A673 (cell line): ENCODE measurements at regions not wholly inside any gene's neighbourhood (a gene's known extent, or its start where the extent isn't known, plus 50 kb on each side); places are given as distances from the start of the nearest gene placed in this dataset.
"Not testable (repeated sequence)": the region's sequence is repeated elsewhere in the genome, so short reads cannot be mapped to it uniquely, and the experiment has no call there.

Source experiments
- BruUV-seq: library from RNA; stranded (reverse); fragments of 400-500 nt; replicated peaks from 2 replicates; lab custom pipeline; 2021; lab: Mats Ljungman, UMichigan
- CTCF ChIA-PET: fragments of 300-600 bp; sonication (Branson Sonifier 250); formaldehyde crosslinking; loops from one replicate; lab custom pipeline; 2022; ENCODE audit warnings: antibody characterized with exemption; lab: Charles Lee
- POLR2A ChIA-PET: fragments of 300-600 bp; sonication (Branson Sonifier 250); formaldehyde crosslinking; loops from one replicate; lab custom pipeline; 2022; ENCODE audit warnings: antibody characterized with exemption; ENCODE audit not compliant: low non-redundant PET; lab: Charles Lee
- DNase-seq: peaks from one replicate; pipeline ENCODE4 v3.0.0-alpha.2; 2015; ENCODE audit warnings: low spot score
- H3K27ac ChIP-seq: fragments of 200-600 bp; sonication (generic); 2 replicates; pipeline ENCODE4 v1.5.1; 2016; ENCODE audit warnings: mixed run types, low read depth, mild to moderate bottlenecking, mixed read lengths, antibody characterized with exemption, low read length; ENCODE audit not compliant: poor library complexity, severe bottlenecking
- H3K27me3 ChIP-seq: fragments of 200-600 bp; sonication (generic); replicated peaks from 2 replicates; pipeline ENCODE4 v1.6.1; 2017; ENCODE audit warnings: mixed run types, low read depth, mild to moderate bottlenecking, mixed read lengths, antibody characterized with exemption, low read length; ENCODE audit not compliant: insufficient read depth, poor library complexity
- H3K36me3 ChIP-seq: fragments of 200-600 bp; sonication (generic); 2 replicates; pipeline ENCODE4 v1.6.1; 2016; ENCODE audit warnings: mixed run types, mild to moderate bottlenecking, mixed read lengths, antibody characterized with exemption, low read length; ENCODE audit not compliant: insufficient read depth, poor library complexity, severe bottlenecking
- H3K4me1 ChIP-seq: fragments of 200-600 bp; sonication (generic); 2 replicates; pipeline ENCODE4 v1.6.1; 2017; ENCODE audit warnings: mixed run types, mild to moderate bottlenecking, mixed read lengths, antibody characterized with exemption, low read length; ENCODE audit not compliant: insufficient read depth, poor library complexity, severe bottlenecking
- H3K4me3 ChIP-seq: fragments of 200-600 bp; sonication (generic); 2 replicates; pipeline ENCODE4 v1.5.1; 2016; ENCODE audit warnings: low read depth, mixed run types, mild to moderate bottlenecking, mixed read lengths, low read length; ENCODE audit not compliant: poor library complexity, severe bottlenecking
- H3K9me3 ChIP-seq: fragments of 200-600 bp; sonication (generic); 2 replicates; pipeline ENCODE4 v1.6.1; 2016; ENCODE audit warnings: mixed run types, low read depth, mild to moderate bottlenecking, mixed read lengths, antibody characterized with exemption, low read length; ENCODE audit not compliant: poor library complexity, severe bottlenecking
- intact Hi-C: fragments of 100-400 bp; cut with micrococcal nuclease; formaldehyde crosslinking; loops from one replicate; pipeline ENCODE4 v1.10.0; 2022; ENCODE audit not compliant: unreplicated experiment

DNA sequence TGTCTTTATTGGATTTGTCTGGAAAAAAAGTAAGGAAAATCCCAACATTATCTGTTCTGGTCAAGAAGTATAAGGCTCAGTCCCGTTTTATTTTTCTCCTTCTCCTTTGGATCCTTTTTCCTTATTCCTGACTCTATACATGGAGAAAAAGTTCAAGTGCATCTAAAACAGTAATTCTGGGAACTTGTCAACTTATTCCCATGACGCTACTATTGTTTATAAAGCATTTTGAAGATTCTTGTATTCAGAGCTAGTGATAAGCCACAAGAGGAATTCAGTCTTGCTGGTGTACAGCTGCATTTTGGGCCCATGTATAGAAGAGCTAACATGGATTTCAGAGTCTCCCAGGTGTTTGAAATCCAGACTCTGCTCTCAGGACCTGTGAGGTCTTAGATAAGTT lies 5278.1 kb upstream of the TPTE start:
- intact Hi-C loops, BruUV-seq, CTCF ChIA-PET, H3K27me3 ChIP-seq, H3K4me3 ChIP-seq, POLR2A ChIA-PET, H3K36me3 ChIP-seq, H3K27ac ChIP-seq, H3K4me1 ChIP-seq, DNase-seq: not testable (repeated sequence)
- peaks cover 49% of the 10 kb centered on the region for H3K9me3 ChIP-seq

DNA sequence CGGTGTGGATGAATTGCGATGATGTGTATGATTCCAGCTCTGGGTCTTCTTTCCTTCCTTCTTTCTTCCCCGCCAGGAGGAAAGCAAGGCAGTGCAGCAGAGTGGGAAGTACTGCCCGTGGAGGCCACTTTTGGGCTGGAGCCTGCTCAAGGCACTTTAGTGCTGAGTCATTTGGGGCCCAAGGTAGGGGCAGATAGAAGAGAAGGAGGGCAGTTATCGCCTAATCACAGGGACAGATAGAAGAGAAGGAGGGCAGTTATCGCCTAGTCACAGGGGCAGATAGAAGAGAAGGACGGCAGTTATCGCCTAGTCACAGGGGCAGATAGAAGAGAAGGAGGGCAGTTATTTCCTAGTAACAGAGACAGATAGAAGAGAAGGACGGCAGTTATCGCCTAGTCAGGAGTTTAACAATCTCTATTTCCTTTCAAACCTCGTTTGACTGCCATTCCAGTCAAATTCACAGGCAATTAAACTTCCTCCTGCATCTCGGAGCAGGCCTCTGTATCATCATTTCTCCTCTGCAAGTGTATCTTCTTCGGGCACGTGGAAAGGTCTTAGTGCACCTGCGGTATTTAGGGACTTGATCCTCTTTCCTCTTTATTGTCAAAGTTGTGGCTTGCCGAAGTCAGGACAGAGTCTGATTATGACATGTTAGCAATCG lies 5277.5 kb upstream of the TPTE start:
- H3K4me3 ChIP-seq, DNase-seq, H3K27ac ChIP-seq, BruUV-seq, POLR2A ChIA-PET, H3K4me1 ChIP-seq, H3K36me3 ChIP-seq, CTCF ChIA-PET, H3K27me3 ChIP-seq, intact Hi-C loops: not testable (repeated sequence)
- H3K9me3 ChIP-seq: peaks cover 46% of the 10 kb centered on the region

DNA sequence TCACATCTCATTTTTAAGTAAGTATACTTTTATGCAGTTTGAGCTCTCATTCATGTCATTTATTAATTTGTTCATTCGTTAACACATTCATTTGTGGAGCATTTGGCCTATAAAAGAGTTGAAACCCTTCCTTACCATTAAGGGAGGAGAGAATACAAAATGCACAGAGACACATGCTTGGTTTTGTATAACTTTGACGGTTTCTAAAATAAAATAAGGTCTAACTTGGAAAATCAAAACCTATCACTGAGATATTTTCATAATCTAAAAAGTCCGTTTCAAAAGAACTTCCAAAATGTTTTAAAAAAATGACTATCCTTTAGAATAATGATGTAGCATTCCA lies 5277.0 kb upstream of the TPTE start:
- H3K27me3 ChIP-seq, intact Hi-C loops, H3K4me1 ChIP-seq, H3K27ac ChIP-seq, DNase-seq, CTCF ChIA-PET, POLR2A ChIA-PET, H3K36me3 ChIP-seq, H3K4me3 ChIP-seq, BruUV-seq: not testable (repeated sequence)
- H3K9me3 ChIP-seq: peaks cover 44% of the 10 kb centered on the region

DNA sequence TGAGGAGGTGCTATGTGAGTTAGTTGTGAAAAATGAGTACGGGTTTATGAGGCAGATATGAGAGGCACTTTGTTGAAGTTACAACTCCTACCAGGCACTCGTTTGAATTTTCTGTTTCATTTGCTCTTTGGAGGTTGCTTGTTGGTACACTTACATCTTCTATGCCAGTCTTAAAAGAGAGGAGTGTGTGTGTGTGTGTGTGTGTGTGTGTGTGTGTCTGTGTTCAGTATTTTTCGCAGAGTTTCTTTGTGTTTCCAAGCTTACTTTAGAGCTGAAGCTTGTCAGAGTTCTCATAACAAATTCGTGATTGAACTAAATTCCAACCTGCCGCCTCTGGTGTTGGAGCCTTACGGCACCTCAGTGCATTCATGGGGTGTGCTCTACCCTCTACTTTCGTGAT lies 5276.4 kb upstream of the TPTE start:
- POLR2A ChIA-PET, H3K4me1 ChIP-seq, DNase-seq, intact Hi-C loops, H3K36me3 ChIP-seq, H3K27ac ChIP-seq, H3K4me3 ChIP-seq, BruUV-seq, H3K27me3 ChIP-seq, CTCF ChIA-PET: not testable (repeated sequence)
- peaks cover 44% of the 10 kb centered on the region for H3K9me3 ChIP-seq

DNA sequence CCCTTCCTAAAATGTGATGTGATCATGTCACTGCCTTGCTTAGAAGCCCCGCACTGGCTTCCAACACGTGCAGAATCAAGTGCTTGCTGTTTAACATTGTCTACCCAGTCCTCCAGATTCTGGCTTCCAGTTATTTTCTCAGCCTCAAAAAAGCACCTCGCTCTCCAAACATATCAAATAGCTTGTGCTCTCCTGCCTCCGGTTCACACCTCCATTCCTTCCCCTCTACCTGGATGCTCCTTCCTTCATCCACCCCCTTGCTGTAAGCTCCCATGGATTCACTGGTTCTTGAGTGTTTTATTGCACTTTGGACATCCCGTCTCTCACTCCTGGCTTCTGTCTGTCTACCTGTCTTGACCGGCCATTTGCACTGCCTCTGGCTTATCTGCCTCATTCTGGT lies 5275.0 kb upstream of the TPTE start:
- H3K27me3 ChIP-seq, intact Hi-C loops, H3K4me1 ChIP-seq, H3K4me3 ChIP-seq, DNase-seq, H3K36me3 ChIP-seq, BruUV-seq, CTCF ChIA-PET, POLR2A ChIA-PET, H3K27ac ChIP-seq: not testable (repeated sequence)
- H3K9me3 ChIP-seq: peaks cover 45% of the 10 kb centered on the region

DNA sequence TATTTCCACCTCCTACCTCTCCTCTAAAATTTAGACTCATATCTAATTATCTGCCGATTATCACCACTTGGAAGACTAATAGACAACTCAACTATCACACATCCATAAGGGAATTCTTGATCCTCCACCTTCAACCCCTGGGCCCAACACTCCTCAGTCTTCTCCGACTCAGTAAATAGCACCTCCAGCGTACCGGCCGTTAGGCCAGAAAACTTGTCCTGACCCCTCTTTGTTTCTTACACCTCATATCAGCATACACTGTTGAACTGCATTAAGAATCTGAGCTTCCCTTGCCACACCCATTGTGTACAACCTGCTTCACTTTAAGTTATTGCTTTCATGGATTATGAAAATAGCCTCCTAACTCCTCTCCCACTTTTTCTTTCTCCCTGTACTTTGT lies 5274.0 kb upstream of the TPTE start:
- H3K4me1 ChIP-seq, CTCF ChIA-PET, H3K27ac ChIP-seq, H3K27me3 ChIP-seq, intact Hi-C loops, DNase-seq, POLR2A ChIA-PET, H3K36me3 ChIP-seq, BruUV-seq, H3K4me3 ChIP-seq: not testable (repeated sequence)
- peaks cover 46% of the 10 kb centered on the region for H3K9me3 ChIP-seq

DNA sequence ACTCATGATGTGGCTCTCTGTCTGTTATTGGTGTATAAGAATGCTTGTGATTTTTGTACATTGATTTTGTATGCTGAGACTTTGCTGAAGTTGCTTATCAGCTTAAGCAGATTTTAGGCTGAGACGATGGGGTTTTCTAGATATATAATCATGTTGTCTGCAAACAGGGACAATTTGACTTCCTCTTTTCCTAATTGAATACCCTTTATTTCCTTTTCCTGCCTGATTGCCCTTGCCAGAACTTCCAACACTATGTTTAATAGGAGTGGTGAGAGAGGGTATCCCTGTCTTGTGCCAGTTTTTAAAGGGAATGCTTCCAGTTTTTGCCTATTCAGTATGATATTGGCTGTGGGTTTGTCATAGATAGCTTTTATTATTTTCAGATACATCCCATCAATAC lies 5271.3 kb upstream of the TPTE start:
- H3K27me3 ChIP-seq, POLR2A ChIA-PET, intact Hi-C loops, H3K27ac ChIP-seq, H3K4me3 ChIP-seq, CTCF ChIA-PET, H3K36me3 ChIP-seq, H3K4me1 ChIP-seq, DNase-seq, BruUV-seq: not testable (repeated sequence)
- peaks cover 36% of the 10 kb centered on the region for H3K9me3 ChIP-seq

DNA sequence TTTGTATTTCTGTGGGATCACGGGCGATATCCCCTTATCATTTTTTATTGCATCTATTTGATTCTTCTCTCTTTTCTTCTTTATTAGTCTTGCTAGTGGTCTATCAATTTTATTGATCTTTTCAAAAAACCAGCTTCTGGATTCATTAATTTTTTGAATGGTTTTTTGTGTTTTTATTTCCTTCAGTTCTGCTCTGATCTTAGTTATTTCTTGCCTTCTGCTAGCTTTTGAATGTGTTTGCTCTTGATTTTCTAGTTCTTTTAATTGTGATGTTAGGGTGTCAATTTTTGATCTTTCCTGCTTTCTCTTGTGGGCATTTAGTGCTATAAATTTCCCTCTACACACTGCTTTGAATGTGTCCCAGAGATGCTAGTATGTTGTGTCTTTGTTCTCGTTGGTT lies 5270.2 kb upstream of the TPTE start:
- H3K27me3 ChIP-seq, DNase-seq, POLR2A ChIA-PET, CTCF ChIA-PET, intact Hi-C loops, H3K4me1 ChIP-seq, H3K36me3 ChIP-seq, H3K27ac ChIP-seq, H3K4me3 ChIP-seq, BruUV-seq: not testable (repeated sequence)
- H3K9me3 ChIP-seq: peaks cover 25% of the 10 kb centered on the region
